ENCODE measurements at regions not wholly inside any gene's neighbourhood (a gene's known extent, or its start where the extent isn't known, plus 50 kb on each side); places are given as distances from the start of the nearest gene placed in this dataset.

DNA sequence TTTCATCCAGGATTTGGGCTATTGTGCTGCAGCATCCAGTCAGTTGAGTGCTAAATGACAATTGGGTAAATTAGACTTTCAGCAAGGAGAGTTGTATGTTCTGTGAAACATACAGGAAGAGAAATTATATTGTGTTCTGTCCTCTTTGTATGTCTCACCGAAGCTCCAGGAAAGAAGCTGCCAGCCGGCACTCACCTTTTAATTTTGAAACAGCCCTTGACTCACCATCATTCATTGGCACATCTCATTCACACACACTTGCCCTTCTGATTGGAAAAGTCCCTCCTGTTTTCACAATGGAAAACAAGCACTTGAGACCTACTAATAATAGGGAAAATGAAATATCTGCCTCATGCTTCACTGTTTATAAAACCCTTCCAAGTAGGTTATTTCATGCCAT, 495.6 kb downstream of the RPS24 start:
- TF ChIP-seq RAD21 (IDR thresholded peaks at IDR 0.05; ENCODE audit: low read depth) (no peak), EP300 (IDR thresholded peaks at IDR 0.05; ENCODE audit: borderline replicate concordance) (no peak), FOXM1 (IDR thresholded peaks at IDR 0.05; ENCODE audit: borderline replicate concordance, low read depth) (no peak), EGR1 (IDR thresholded peaks at IDR 0.05) (no peak)

All from Ishikawa (cell line).